ENCODE measurements at regions not wholly inside any gene's neighbourhood (a gene's known extent, or its start where the extent isn't known, plus 50 kb on each side); places are given as distances from the start of the nearest gene placed in this dataset.

GRCh38 chr7:153065051-153065450 lies 305.5 kb downstream of the ACTR3B start:
- TF ChIP-seq CTCF (IDR thresholded peaks at IDR 0.05; ENCODE audit: low read depth, low read length, missing input control) (no peak), NR2F2 (IDR thresholded peaks at IDR 0.05) (no peak), GABPA (IDR thresholded peaks at IDR 0.05 in 1 of 2, conservative IDR thresholded peaks at IDR 0.05 in 1 of 2) (no peak), RAD21 (IDR thresholded peaks at IDR 0.05) (no peak), TAF1 (conservative IDR thresholded peaks at IDR 0.05) (no peak), ZBTB33 (IDR thresholded peaks at IDR 0.05) (no peak)

All from liver (tissue), 3 donors.